ENCODE measurements at regions not wholly inside any gene's neighbourhood (a gene's known extent, or its start where the extent isn't known, plus 50 kb on each side); places are given as distances from the start of the nearest gene placed in this dataset.

DNA sequence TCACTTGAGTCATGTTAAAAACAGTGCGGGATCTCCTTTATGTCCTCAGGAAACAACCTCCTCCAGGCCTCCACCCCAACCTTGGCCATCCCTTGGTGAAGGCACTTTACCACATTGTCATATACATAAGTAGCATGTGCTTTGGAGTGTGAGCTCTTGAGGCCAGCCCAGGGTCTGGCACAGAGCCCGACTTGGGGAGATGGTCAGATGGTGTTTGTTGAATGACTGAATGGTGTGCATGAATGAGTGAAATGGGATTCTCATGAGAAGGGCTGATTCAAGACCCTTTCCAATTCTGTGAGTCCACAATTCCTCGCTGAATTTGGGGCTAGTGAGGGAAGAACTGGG is 52.9 kb upstream of the DLK1 start:
- DNase-seq (ENCODE audit: low read depth): no peak

DNA sequence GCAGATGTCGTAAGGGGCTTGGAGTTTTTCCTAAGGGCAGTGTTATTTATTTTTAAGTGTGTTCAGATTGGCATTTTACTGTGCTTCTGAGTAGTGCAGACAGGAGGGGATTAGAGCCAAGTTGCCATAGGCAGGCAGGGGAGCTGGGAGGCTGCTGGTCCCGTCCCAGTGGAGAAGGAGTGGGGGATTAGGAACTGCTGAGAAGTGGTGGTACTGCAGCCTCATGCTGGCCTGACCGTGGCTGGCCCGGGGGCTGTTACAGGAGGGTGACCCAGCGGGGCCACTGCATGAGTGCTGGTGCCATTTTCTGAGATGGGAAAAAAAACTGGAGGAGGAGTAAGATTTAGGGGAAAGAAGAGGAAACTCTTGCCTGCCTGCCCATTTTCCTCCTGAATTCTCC is 52.3 kb upstream of the DLK1 start:
- DNase-seq (ENCODE audit: low read depth): no peak

DNA sequence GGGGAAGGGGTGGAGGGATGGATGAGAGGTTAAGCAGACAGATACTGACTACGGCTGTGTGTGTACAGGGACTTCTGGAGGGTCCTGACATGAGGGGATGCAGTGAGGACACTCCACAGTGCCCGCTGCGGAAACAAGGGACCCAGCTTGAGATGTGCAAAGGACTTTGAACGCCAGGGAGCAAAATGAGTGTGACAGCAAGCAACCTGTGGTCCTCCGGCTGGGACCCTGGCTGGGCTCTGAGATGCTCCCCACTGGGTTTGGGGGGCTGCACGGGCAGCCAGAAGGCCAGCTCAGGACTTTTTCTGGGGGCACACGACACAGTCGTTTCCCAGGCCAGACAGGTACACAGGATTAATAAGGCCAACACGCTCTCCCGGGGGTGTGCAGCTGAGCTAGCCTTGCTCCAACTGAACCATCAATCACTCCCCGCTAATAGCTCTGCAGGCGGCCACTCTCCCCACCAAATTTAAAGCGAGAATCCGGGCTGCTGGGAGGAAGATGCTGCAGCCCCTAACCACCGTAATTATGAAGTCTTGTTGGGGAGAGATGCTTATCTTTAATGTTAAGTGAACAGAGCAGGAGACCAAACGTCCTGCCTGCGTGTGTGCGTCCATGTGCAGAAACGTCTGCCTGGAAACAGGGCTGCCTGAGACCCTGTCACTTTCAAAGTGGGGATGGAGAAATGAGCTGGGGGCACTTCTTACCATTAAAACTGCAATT is 51.6 kb upstream of the DLK1 start:
- DNase-seq (ENCODE audit: low read depth): no peak

DNA sequence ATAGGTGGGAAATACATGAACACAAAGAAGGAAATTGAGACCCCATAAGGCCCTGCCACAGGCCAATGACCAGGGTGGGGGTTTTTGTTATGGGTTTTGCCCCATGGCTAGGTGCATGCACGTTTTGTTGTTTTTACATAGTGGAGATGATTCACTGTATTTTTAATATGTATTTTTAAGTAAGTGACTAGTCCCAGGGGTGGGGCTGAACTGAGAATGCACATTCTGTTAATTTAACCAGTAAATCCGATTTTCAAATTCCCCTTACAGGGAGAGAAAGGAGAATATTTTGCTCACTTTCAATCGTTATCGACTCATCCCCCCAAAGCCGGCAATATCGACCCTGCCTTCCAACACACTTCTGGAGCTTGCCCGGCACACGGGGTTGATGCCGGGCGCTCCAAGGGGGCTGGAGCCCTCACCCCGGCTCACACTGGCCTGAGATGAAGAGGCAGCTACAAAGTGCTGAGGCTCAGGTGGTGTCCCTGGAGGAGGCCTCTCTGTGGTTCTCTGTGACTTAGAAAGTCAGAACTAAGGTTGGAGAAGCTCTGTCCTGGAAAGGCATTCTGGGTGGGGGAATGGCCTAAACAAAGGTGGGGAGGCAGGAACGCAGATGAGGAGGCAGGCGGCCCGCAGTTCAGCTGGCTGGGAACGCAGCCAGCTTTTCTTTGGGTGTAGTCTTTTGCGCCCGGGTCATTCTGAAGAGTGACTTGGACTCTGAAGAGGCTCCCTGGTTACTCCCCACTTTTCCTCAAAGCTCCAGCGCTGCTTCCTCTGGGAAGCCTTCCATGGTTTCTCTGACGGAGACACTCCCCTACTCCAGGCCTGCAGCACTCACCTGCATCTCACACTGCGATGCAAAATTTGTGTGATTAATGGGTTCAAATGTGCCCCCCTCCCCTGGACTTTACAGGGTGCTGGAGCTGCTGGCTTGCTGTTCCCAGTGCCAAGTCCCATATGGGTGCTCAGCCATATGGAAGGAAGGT is 50.7 kb upstream of the DLK1 start:
- DNase-seq (ENCODE audit: low read depth): no peak
